CD8-positive, alpha-beta memory T cell (primary cell): ENCODE measurements at regions not wholly inside any gene's neighbourhood (a gene's known extent, or its start where the extent isn't known, plus 50 kb on each side); places are given as distances from the start of the nearest gene placed in this dataset.
"Not testable (repeated sequence)": the region's sequence is repeated elsewhere in the genome, so short reads cannot be mapped to it uniquely, and the experiment has no call there.

Source experiments
- CTCF ChIA-PET: fragments of 350-600 bp; sonication (Branson Sonifier 250); formaldehyde crosslinking; loops from one replicate; lab custom pipeline; 2021; ENCODE audit warnings: antibody characterized with exemption; lab: Charles Lee
- POLR2A ChIA-PET: fragments of 350-600 bp; sonication (Branson Sonifier 250); formaldehyde crosslinking; loops from one replicate; lab custom pipeline; 2021; ENCODE audit warnings: antibody characterized with exemption; lab: Charles Lee
- DNase-seq, 5 donors: peaks; one replicate each; pipeline versions ENCODE4 v3.0.0 to v3.0.0-alpha.2; 2020 to 2022; ENCODE audit warnings: mixed read lengths in 1 of 5
- H3K27ac ChIP-seq: one replicate; pipeline ENCODE4 v1.7.0; 2013; ENCODE audit warnings: low read depth, mild to moderate bottlenecking, low read length, moderate library complexity
- H3K27me3 ChIP-seq: 2 replicates; pipeline ENCODE4 v1.7.0; 2013; ENCODE audit warnings: low read length, mild to moderate bottlenecking; ENCODE audit not compliant: insufficient read depth, poor library complexity, severe bottlenecking
- H3K36me3 ChIP-seq: 2 replicates; pipeline ENCODE4 v1.7.0; 2013; ENCODE audit warnings: mild to moderate bottlenecking, low read length, moderate library complexity; ENCODE audit not compliant: insufficient read depth
- H3K4me1 ChIP-seq: 2 replicates; pipeline ENCODE4 v1.7.0; 2013; ENCODE audit warnings: mild to moderate bottlenecking, low read length, moderate library complexity; ENCODE audit not compliant: insufficient read depth
- H3K4me3 ChIP-seq: 2 replicates; pipeline ENCODE4 v1.7.0; 2013; ENCODE audit warnings: mild to moderate bottlenecking, low read length
- H3K9me3 ChIP-seq: 2 replicates; pipeline ENCODE4 v1.7.0; 2013; ENCODE audit warnings: mild to moderate bottlenecking, low read length
- H3K27ac Mint-ChIP-seq, 8 donors: one replicate each; pipeline ENCODE4 v1.8.0; 2020 to 2021; ENCODE audit warnings: mixed read lengths in 8 of 8, mild to moderate bottlenecking in 6 of 8, inconsistent platforms in 3 of 8, moderate library complexity in 3 of 8
- H3K27me3 Mint-ChIP-seq, 2 donors: one replicate each; pipeline ENCODE4 v1.8.0; 2020 to 2021; ENCODE audit warnings: mixed read lengths in 2 of 2, mild to moderate bottlenecking in 1 of 2, moderate library complexity in 1 of 2
- H3K36me3 Mint-ChIP-seq, 3 donors: one replicate each; pipeline ENCODE4 v1.8.0; 2020 to 2021; ENCODE audit warnings: mixed read lengths in 3 of 3, inconsistent platforms in 1 of 3, mild to moderate bottlenecking in 1 of 3
- H3K4me1 Mint-ChIP-seq, 3 donors: one replicate each; pipeline ENCODE4 v1.8.0; 2020 to 2021; ENCODE audit warnings: mixed read lengths in 3 of 3, inconsistent platforms in 1 of 3, mild to moderate bottlenecking in 1 of 3
- H3K4me3 Mint-ChIP-seq, 7 donors: one replicate each; pipeline ENCODE4 v1.8.0; 2020 to 2021; ENCODE audit warnings: mixed read lengths in 7 of 7, mild to moderate bottlenecking in 6 of 7, moderate library complexity in 4 of 7, inconsistent platforms in 2 of 7
- H3K9me3 Mint-ChIP-seq, 5 donors: one replicate each; pipeline ENCODE4 v1.8.0; 2020 to 2022; ENCODE audit warnings: mixed read lengths in 5 of 5, mild to moderate bottlenecking in 3 of 5, moderate library complexity in 2 of 5, inconsistent platforms in 1 of 5

DNA sequence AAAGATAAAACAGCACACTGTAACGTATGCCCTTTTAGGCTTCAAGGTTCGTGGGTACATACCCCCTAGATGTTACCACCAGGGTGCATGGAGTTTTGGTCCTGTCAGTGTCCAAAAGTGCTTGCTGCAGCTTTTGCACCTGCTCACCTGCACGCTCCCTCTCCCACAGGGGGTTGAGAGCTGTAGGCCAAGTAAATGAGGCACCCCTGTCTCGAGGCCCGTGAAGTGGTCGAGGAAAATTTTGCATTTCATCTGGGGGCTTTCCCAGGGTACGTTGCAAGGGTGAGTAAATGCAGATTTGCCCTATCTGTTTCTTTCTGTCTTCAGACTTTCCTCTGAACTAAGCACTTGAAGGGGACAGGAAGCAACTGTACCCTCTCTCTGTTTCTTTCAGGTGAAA is 136.0 kb downstream of the THBS2 start:
- H3K27me3 Mint-ChIP-seq, result peaks cover 3% of the 10 kb centered on the region in 2 donors
- DNase-seq, result no peak
- no peaks in the 10 kb centered on the region for H3K9me3 ChIP-seq
- H3K4me3 Mint-ChIP-seq, result no peak overlapping the region
- H3K4me1 ChIP-seq, result no peaks in the 10 kb centered on the region
- no peaks in the 10 kb centered on the region for H3K9me3 Mint-ChIP-seq
- H3K27ac Mint-ChIP-seq, result no peak overlapping the region
- no peaks in the 10 kb centered on the region for H3K27me3 ChIP-seq
- POLR2A ChIA-PET, result no interaction called here
- CTCF ChIA-PET, result no interaction called here
- no peak overlapping the region for H3K27ac ChIP-seq
- no peak overlapping the region for H3K4me3 ChIP-seq
- H3K4me1 Mint-ChIP-seq, result peaks cover 0 to 3% (median 0%) of the 10 kb centered on the region in 3 donors
- peaks cover 0 to 1% (median 0%) of the 10 kb centered on the region in 3 donors for H3K36me3 Mint-ChIP-seq
- H3K36me3 ChIP-seq, result no peaks in the 10 kb centered on the region

DNA sequence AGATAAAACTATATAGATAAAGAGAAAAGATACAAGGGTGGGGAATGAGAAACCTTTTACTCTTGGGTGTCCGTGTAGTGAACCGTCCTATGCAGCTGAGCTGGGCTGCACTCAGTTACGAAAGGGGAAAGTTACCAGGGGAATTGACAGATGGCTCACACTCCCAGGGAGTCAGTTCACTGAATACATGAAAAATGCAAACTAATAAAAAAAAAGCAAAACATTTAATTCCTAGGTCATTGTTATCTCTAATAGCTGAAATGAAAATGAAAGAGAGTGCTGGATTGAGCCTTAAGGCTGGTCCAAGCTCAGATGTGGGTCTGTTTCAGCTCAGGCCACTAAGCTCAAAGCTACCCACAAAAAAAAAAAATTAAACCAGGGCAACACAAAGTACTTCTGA is 138.0 kb downstream of the THBS2 start:
- Mint-ChIP-seq H3K9me3 (no peaks in the 10 kb centered on the region), H3K27ac (no peak overlapping the region), H3K4me3 (no peak overlapping the region), H3K27me3 (no peaks in the 10 kb centered on the region), H3K4me1 (peaks cover 0 to 3% (median 0%) of the 10 kb centered on the region in 3 donors), H3K36me3 (peaks cover 0 to 1% (median 0%) of the 10 kb centered on the region in 3 donors)
- H3K36me3 ChIP-seq, result no peaks in the 10 kb centered on the region
- H3K27me3 ChIP-seq, result no peaks in the 10 kb centered on the region
- H3K27ac ChIP-seq, result no peak overlapping the region
- H3K4me3 ChIP-seq, result no peak overlapping the region
- ChIA-PET POLR2A (no interaction called here), CTCF (no interaction called here)
- H3K9me3 ChIP-seq, result no peaks in the 10 kb centered on the region
- H3K4me1 ChIP-seq, result no peaks in the 10 kb centered on the region
- DNase-seq, result no peak

DNA sequence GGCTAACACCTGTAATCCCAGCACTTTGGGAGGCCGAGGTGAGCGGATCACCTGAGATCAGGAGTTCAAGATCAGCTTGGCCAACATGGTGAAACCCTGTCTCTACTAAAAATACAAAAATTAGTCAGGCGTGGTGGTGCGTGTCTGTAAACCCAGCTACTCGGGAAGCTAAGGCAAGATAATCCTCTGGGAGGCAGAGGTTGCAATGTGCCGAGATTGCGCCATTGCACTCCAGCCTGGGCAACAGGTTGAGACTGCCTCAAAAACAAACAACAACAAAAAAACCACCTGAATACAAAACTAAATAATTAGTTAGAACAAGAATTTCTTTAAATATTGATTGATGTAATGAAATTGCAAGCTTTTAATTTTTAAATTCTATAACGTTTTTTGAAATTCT is 139.0 kb downstream of the THBS2 start:
- H3K4me3 Mint-ChIP-seq, H3K4me1 Mint-ChIP-seq, POLR2A ChIA-PET, H3K9me3 ChIP-seq, H3K27me3 ChIP-seq, CTCF ChIA-PET, H3K36me3 ChIP-seq, DNase-seq, H3K4me1 ChIP-seq, H3K9me3 Mint-ChIP-seq, H3K27me3 Mint-ChIP-seq, H3K36me3 Mint-ChIP-seq, H3K27ac ChIP-seq, H3K4me3 ChIP-seq, H3K27ac Mint-ChIP-seq: not testable (repeated sequence)

DNA sequence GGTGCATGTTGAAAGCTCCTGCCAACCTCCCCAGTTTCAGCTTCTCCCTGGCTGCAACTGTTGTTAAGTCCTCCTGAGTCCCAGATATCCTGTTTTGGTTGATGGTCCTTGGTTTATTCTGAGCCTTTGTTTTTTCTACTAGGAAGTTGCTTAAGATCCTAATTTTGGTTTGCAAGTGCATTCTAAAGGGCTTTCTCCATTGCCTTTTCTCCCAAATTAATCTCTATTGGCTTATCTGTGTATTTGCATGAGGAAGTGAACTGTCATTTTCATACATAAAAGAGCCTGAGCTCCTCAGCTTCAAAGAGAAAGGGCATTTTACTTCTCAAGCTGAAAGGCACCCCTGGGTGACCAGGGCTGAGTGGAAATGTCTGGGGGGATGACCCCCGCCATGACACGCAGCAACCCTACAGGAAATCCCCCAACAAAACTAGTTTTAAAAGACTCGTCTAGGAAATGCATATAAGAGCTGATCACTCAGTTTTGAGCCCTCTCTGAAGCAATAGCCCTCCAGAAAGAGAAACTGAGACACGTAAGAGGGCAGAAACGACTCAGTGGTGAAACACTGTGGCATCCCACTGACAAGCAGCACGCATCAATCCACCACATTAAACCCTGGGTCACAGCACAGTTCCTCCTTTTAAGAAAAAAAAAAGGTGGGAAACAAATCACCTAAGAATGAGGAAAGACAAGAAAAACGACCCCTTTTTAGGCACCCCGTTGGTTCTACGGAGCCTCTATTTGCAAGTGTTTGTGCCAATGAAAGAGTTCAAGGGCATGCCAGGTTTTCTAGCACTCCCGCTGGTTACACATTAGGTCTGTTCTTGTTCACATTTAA is 140.9 kb downstream of the THBS2 start:
- no peak overlapping the region for H3K4me3 Mint-ChIP-seq
- Histone ChIP-seq H3K4me1 (no peaks in the 10 kb centered on the region), H3K4me3 (no peak overlapping the region), H3K36me3 (no peaks in the 10 kb centered on the region), H3K9me3 (no peaks in the 10 kb centered on the region), H3K27me3 (no peaks in the 10 kb centered on the region), H3K27ac (no peak overlapping the region)
- no peak for DNase-seq
- H3K4me1 Mint-ChIP-seq, result peaks cover 0 to 3% (median 0%) of the 10 kb centered on the region in 3 donors
- ChIA-PET CTCF (no interaction called here), POLR2A (no interaction called here)
- H3K27ac Mint-ChIP-seq, result no peak overlapping the region
- H3K9me3 Mint-ChIP-seq, result no peaks in the 10 kb centered on the region
- peaks cover 0 to 5% of the 10 kb centered on the region in 2 donors for H3K27me3 Mint-ChIP-seq
- no peaks in the 10 kb centered on the region for H3K36me3 Mint-ChIP-seq

DNA sequence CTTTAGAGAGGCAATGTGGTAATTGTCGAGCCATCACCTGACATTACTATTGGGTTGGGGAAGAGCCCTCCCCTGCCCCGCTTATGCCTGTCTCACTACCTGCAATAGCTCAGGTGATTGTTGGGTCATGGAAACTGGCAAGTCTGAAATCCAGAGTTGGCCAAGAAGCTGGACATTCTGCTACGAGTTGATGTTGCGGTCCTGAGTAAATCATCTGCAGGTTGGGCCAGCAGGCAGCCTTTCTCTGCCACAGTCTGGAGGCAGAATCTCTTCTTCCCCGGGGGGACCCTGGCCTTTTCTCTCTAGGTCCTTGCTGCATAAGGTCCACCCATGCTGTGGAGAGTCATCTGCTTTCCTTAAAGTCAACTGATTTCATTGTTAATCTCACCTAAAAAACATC is 142.4 kb downstream of the THBS2 start:
- H3K4me1 ChIP-seq, result no peaks in the 10 kb centered on the region
- DNase-seq, result no peak
- Mint-ChIP-seq H3K4me1 (peaks cover 0 to 3% (median 0%) of the 10 kb centered on the region in 3 donors), H3K27me3 (peaks cover 0 to 5% of the 10 kb centered on the region in 2 donors), H3K36me3 (no peaks in the 10 kb centered on the region), H3K4me3 (no peak overlapping the region), H3K9me3 (no peaks in the 10 kb centered on the region), H3K27ac (no peak overlapping the region)
- no peak overlapping the region for H3K4me3 ChIP-seq
- ChIA-PET CTCF (no interaction called here), POLR2A (no interaction called here)
- no peaks in the 10 kb centered on the region for H3K27me3 ChIP-seq
- H3K9me3 ChIP-seq, result no peaks in the 10 kb centered on the region
- no peaks in the 10 kb centered on the region for H3K36me3 ChIP-seq
- H3K27ac ChIP-seq, result no peak overlapping the region

DNA sequence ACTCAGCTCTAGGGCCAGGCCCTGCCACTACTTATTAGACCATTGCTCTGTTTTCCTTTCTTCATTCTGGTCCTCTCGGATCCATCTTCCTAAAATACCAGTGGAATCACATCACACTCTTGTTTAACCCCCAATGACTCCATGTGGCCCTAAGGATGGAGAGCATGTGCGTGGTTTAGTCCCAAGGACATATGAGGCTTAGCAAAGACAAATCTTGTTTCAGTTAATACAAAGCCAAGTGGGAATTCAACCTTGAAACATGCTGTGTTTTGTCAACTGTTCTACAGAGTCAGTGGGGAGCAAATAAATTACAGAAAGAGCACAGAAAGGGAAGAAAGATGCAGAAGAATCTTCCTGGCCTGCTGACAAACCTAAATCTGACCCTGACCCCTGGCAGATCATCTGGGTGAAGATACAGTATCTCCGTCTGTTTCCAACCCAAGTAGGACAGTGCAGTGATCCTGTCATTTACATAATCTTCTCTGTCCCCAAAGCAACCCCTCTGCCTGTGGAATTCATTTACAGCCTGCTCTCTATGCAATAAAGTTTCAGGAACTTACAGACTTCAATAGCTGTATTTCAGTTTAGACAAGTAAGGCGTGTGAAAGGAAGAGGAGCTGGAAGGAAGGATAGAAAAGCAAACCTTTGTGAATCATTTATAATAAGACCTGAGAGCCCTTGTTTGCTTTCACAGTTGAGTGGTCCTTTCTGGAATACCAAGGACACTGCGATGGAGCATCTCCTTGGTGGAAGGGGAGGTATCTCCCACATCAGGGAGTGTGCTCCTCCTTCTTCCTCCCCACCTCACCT is 144.0 kb downstream of the THBS2 start:
- ChIA-PET CTCF (no interaction called here), POLR2A (no interaction called here)
- Histone ChIP-seq H3K27me3 (no peaks in the 10 kb centered on the region), H3K36me3 (no peaks in the 10 kb centered on the region), H3K27ac (no peak overlapping the region), H3K4me1 (no peaks in the 10 kb centered on the region), H3K9me3 (no peaks in the 10 kb centered on the region), H3K4me3 (no peak overlapping the region)
- Mint-ChIP-seq H3K4me1 (peaks cover 0 to 3% (median 0%) of the 10 kb centered on the region in 3 donors), H3K36me3 (no peaks in the 10 kb centered on the region), H3K27ac (no peak overlapping the region), H3K9me3 (no peaks in the 10 kb centered on the region), H3K4me3 (no peak overlapping the region), H3K27me3 (peaks cover 1 to 5% of the 10 kb centered on the region in 2 donors)
- DNase-seq, result no peak

DNA sequence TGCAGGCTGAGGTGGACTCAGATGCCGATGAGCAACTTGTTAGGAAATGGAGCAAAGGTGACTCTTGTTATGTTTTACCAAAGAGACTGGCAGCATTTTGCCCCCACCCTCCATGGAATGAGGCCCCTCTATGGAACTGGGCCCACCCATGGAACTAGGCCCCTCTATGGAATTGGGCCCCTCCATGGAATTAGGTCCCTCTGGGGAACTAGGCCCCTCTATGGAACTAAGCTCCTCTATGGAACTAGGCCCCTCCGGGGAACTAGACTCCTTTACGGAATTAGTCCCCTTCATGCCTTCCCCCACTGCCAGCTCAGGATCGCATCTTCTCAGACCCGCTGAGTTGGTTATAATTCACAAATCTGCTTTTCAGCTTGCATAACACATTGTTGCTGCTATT is 144.9 kb downstream of the THBS2 start:
- no peaks in the 10 kb centered on the region for H3K9me3 ChIP-seq
- ChIA-PET POLR2A (no interaction called here), CTCF (no interaction called here)
- no peak overlapping the region for H3K4me3 ChIP-seq
- Mint-ChIP-seq H3K36me3 (no peaks in the 10 kb centered on the region), H3K27ac (no peak overlapping the region), H3K27me3 (peaks cover 1 to 5% of the 10 kb centered on the region in 2 donors), H3K4me3 (no peak overlapping the region), H3K4me1 (peaks cover 0 to 3% (median 0%) of the 10 kb centered on the region in 3 donors), H3K9me3 (no peaks in the 10 kb centered on the region)
- DNase-seq, result no peak
- no peak overlapping the region for H3K27ac ChIP-seq
- no peaks in the 10 kb centered on the region for H3K27me3 ChIP-seq
- no peaks in the 10 kb centered on the region for H3K4me1 ChIP-seq
- no peaks in the 10 kb centered on the region for H3K36me3 ChIP-seq

DNA sequence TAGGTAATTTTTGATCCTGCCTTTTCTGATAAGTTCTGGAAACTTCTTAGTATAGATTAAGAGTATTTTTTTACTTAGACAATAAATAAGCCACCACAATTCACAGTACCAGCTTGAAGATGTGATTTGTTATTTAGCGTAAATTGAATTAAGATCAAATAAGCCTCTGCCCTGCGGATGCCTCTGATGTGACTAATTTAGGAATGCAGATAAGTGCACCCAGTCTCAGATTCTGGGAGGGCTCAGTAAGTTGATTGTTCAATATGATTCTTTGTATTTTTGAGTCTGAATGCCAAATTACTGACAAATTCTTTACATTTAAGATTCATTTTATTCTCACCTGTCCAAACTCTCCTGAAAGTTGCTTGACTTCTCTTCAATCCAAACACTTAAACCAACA is 147.5 kb downstream of the THBS2 start:
- no peaks in the 10 kb centered on the region for H3K9me3 Mint-ChIP-seq
- POLR2A ChIA-PET, result no interaction called here
- H3K27ac Mint-ChIP-seq, result no peak overlapping the region
- no peaks in the 10 kb centered on the region for H3K27me3 ChIP-seq
- no peaks in the 10 kb centered on the region for H3K4me1 ChIP-seq
- peaks cover 1 to 10% of the 10 kb centered on the region in 2 donors for H3K27me3 Mint-ChIP-seq
- no peak overlapping the region for H3K27ac ChIP-seq
- CTCF ChIA-PET, result no interaction called here
- H3K4me3 Mint-ChIP-seq, result no peak overlapping the region
- H3K4me1 Mint-ChIP-seq, result no peaks in the 10 kb centered on the region
- no peaks in the 10 kb centered on the region for H3K36me3 Mint-ChIP-seq
- H3K36me3 ChIP-seq, result no peaks in the 10 kb centered on the region
- no peak for DNase-seq
- H3K9me3 ChIP-seq, result no peaks in the 10 kb centered on the region
- H3K4me3 ChIP-seq, result no peak overlapping the region
